ENCODE measurements at regions not wholly inside any gene's neighbourhood (a gene's known extent, or its start where the extent isn't known, plus 50 kb on each side); places are given as distances from the start of the nearest gene placed in this dataset.

GRCh38 chr5:30594331-30594730 is 599.2 kb upstream of the CDH6 start:
- TF ChIP-seq CTCF (IDR thresholded peaks at IDR 0.05; ENCODE audit: extremely low read depth in 1 of 2, insufficient read depth in 1 of 2, low read depth in 1 of 2, low read length in 2 of 2), result no peak
- TF ChIP-seq EZH2 (IDR thresholded peaks at IDR 0.05; ENCODE audit: borderline replicate concordance, low read depth, low read length, severe bottlenecking), result no peak

Measured in endothelial cell of umbilical vein (primary cell).